GM18870 (cell line): ENCODE measurements at regions not wholly inside any gene's neighbourhood (a gene's known extent, or its start where the extent isn't known, plus 50 kb on each side); places are given as distances from the start of the nearest gene placed in this dataset.
A peak's percentile ranks its signal among the peaks of the same experiment; 100 is the strongest.
"Not testable (repeated sequence)": the region's sequence is repeated elsewhere in the genome, so short reads cannot be mapped to it uniquely, and the experiment has no call there.

ENCODE experiments used
- ATAC-seq: cut with Tn5 transposase; IDR thresholded peaks from one replicate; pipeline ENCODE4 v1.9.1; 2021; ENCODE audit warnings: moderate library complexity; ENCODE audit not compliant: unreplicated experiment

GRCh38 chr6:155646443-155646842 is 190.8 kb upstream of the NOX3 start:
- ATAC-seq = no peak

DNA sequence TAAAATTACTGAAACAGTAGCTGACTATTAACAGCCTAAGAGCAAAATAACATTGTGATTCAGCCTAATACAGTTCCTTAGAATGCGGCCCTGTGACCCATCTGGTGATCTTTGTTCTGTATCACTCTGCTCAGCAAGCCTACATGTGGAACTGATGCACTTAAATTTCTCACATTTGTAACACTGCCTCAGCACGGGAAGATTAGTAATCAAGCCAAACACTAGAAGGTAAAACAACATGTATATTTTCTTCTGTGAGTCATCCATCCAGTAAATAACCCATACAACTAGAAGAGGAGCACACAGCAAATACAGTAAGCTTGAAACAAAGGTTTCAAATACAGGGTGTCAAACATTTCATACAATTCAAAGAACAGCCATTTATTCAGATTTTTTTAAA is 189.7 kb upstream of the NOX3 start:
- ATAC-seq = no peak

- no peak for ATAC-seq
These were observed 186.0 kb upstream of the NOX3 start for GRCh38 chr6:155641603-155642002.

DNA sequence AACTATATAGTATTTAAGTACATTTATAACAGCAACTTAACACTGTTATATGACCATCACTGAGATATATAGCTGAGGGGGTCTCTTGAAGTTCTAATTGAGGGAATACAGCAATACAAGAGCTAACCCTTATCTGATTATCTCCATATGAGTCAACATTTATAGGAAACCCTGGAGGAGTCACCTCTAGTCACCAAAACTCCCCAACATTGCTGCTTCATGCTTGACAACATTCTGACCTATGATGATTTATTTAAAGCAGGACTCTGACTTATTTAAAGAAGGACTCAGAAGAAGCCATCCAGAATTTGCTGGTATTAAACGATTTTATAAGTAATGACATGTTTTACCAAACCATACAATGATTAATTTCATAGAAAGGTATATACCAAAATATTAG is 182.6 kb upstream of the NOX3 start:
- no peak for ATAC-seq

DNA sequence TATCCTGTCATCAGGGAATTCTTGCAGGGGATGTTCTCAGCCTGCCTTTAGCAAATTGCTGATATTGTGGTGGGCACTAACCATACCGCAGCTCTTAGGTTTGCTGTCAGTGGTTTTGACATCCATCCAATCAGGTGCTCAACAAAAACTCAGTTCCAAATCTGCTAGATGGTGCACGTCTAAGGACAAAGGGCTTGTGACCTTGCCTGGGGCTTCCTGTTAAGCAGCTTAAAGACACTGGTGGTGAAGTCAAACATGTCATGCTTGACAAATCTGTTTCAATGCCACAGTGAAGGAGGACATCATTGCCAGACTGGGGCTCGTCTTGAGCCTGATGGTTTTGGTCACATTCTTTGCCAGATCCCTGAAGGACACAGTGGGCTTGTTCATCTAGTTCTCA is 179.8 kb upstream of the NOX3 start:
- no peak for ATAC-seq

DNA sequence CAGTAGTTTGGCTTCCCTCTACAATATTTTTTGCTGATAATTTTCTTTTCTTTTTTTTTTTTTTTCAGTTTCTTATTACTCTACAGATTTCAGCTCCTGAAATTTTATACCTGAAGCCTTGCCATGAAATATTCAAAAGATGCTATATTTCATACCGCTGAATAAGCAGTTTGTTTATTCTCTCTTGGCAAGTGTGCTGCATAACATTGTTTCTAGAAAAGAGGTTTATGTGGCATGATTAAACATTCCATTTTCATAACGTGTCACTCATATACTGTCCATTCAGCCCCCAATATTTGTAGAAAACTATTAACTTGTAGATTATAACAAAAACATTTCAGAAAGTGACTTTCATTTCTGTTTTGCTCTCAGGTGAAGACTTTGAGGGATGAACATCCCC is 174.4 kb upstream of the NOX3 start:
- no peak for ATAC-seq

DNA sequence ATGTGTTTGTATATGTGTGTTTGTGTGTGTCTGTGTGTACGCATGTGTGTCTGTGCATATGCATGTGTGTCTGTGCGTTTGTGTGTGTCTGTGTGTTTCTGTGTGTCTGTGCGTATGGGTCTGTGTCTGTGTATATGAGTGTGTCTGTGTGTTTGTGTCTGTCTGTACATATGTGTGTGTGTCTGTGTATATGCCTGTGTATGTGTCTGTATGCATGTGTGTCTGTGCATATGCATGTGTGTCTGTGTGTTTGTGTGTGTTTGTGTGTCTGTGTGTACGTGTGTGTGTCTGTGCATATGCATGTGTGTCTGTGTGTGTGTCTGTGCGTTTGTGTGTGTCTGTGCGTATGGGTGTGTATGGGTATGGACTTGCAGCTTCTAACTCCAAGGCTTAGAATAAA is 174.0 kb upstream of the NOX3 start:
- no peak for ATAC-seq

- peak; percentile 90 for ATAC-seq
These were observed 172.7 kb upstream of the NOX3 start for GRCh38 chr6:155628306-155628705.

- ATAC-seq = not testable (repeated sequence)
These were observed 172.1 kb upstream of the NOX3 start for GRCh38 chr6:155627722-155628212.

DNA sequence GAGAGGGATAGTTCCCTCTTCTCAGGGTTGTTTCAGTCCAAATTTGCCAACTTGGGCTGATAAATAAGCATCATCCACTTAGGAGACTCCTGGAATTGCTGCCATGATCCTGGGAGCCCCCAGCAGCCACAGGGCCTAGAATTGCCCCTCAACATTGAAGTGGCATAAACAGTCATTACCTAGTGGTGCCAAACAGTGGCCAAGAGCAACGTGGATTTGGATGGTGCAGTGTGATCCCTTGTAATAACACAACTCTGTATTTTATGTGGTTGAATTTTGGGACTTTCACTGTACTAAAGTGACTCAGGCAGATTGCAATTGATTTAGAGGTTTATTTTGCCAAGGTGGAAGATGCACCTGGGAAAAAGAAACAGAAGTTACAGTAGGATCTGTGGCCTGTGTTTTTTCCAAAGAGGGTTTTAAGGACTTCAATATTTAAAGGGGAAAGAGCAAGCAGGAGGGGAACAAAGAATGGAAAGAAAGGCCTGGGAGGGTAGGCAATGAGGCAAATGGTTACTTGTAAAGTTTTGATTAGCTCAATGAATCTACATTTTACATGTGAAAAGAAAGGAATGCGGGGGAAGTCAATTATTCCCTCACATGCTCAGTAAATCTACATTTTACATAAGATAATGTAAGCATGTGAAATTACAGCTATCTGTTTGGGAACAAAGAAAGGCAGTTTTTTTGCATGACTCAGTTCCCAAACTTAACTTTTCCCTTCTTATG is 168.0 kb upstream of the NOX3 start:
- no peak for ATAC-seq

DNA sequence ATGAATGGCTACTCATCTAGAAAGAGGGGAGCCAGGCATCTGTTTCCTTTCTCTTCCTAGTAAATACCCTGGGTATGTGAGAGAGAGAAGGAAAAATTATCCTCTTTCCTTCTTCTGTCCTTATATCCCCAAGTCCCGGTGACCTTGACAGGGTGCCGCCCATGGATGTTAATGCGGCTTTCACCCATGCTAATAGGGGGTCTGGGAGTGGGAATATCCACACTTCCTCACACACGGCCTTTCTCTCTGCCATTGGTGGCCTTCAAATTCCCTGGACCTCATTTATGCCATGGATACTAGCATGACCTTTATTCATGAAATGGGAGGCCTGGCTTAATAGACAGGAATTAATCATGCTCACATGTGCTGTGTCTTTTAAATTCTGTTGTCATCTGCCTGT is 159.0 kb upstream of the NOX3 start:
- no peak for ATAC-seq

- no peak for ATAC-seq
These were observed 156.1 kb upstream of the NOX3 start for GRCh38 chr6:155611742-155612141.

DNA sequence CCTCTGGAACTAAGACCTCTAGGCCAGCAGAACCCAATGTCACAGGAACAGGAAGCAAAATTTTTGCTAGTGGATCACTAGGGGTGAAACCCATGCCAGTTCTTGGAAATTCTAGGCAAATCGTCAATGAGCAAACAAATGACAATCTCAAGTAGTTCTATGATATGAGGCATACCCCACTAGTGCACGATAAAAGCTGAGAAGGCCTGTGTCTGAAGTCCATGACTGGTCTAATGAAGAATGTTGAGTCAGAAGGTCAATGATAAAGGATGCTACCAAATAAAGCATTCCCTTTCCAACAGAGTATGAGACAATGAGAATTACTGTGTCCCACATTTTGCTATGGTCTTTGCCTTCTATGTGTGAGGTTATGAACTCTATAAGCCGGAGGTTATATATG is 149.4 kb upstream of the NOX3 start:
- no peak for ATAC-seq

- ATAC-seq = no peak
These were observed 143.9 kb upstream of the NOX3 start for GRCh38 chr6:155599561-155599960.

DNA sequence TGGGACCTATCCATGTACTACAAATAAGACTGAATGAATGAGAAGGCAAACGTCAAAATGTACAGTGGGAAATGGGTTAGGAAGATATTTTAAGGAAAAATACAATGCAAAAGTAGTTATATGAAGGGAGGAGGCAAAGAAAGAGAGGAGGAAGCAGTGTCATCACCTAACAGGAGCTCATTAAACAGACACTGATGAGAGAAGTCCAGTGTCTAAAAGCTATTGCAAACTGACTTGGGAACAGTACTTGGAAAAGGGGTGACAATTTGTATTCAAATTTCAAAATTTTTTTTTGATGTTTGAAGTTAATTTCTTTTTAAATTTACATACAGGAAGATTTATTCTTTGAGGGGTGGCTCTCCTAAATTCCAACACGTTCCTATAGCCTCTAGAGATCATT is 143.5 kb upstream of the NOX3 start:
- no peak for ATAC-seq

- ATAC-seq = no peak
These were observed 139.6 kb upstream of the NOX3 start for GRCh38 chr6:155595284-155595683.

- no peak for ATAC-seq
These were observed 136.1 kb upstream of the NOX3 start for GRCh38 chr6:155591741-155592140.

DNA sequence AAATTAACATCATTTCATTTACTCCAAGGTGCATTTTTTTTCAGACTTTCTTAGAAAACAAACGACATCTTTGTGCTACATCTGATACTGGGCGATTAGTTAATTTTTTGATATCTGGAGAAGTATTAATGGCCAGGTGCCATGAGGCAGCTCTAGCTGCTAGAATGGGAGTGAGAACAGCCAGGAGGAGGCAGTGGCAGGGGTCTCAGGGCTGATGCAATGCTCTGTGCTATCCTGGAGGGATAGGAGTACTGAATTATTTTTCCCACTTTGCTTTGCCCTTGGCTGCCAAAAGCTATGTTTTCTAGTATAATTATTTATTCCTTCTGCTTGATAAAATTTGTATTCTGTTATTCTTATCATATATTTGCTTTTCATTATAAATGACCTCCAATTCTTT is 133.6 kb upstream of the NOX3 start:
- ATAC-seq = no peak

- ATAC-seq = no peak
These were observed 132.2 kb upstream of the NOX3 start for GRCh38 chr6:155587817-155588216.

GRCh38 chr6:155586090-155586489 is 130.5 kb upstream of the NOX3 start:
- ATAC-seq = no peak

- no peak for ATAC-seq
These were observed 128.4 kb upstream of the NOX3 start for GRCh38 chr6:155584006-155584405.

- no peak for ATAC-seq
These were observed 126.7 kb upstream of the NOX3 start for GRCh38 chr6:155582016-155582991.
